ENCODE measurements at regions not wholly inside any gene's neighbourhood (a gene's known extent, or its start where the extent isn't known, plus 50 kb on each side); places are given as distances from the start of the nearest gene placed in this dataset.

DNA sequence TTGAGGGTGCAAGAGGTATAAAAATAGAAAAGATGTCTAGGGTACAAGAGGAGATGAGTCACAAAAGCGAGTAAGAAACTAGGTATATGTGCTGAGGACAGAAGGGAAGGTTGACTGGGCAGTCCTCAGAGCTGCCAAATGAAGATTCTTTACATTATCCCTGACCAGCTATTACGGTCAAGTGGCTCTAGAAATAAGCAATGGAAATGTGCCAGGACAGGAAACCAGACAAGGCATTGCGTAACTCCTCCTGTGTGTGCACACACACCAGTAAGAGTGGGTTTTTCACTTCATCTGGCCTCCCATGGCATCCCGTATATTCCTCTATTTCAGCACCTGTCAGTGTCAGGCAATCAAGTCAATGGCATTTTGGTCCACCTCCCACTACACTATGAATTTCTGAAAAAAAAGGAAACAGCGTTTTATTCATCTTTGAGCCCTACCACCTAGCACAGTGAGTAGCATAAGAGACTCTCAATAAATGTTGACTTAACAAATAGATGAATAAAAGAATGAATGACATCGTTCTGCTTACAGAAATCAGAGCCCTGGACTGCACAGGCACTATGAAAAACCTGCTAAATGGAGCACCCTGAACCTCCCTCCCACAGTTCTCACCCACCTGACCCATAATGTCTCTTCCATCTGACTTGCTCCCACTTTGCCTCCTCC lies 62.6 kb upstream of the KLF3 start (continued):
- no peak for TF ChIP-seq KLF15 (CRISPR knock-in tag; IDR thresholded peaks at IDR 0.05; ENCODE audit: borderline replicate concordance)
- no peak for TF ChIP-seq ZNF577 (CRISPR knock-in tag; IDR thresholded peaks at IDR 0.05; ENCODE audit: borderline replicate concordance, low read depth)
- TF ChIP-seq ETV5 (CRISPR knock-in tag; IDR thresholded peaks at IDR 0.05; ENCODE audit: borderline replicate concordance): peak; percentile 92
- peak; percentile 25; the same call in 1 of the 2 replicates for TF ChIP-seq FOXO1 (CRISPR knock-in tag; IDR thresholded peaks at IDR 0.05)
- TF ChIP-seq, protein P1, sequence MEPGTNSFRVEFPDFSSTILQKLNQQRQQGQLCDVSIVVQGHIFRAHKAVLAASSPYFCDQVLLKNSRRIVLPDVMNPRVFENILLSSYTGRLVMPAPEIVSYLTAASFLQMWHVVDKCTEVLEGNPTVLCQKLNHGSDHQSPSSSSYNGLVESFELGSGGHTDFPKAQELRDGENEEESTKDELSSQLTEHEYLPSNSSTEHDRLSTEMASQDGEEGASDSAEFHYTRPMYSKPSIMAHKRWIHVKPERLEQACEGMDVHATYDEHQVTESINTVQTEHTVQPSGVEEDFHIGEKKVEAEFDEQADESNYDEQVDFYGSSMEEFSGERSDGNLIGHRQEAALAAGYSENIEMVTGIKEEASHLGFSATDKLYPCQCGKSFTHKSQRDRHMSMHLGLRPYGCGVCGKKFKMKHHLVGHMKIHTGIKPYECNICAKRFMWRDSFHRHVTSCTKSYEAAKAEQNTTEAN (CRISPR knock-in tag; conservative IDR thresholded peaks at IDR 0.05): peak; percentile 70; the same call in 1 of the 2 replicates
- peak; percentile 37; the same call in 1 of the 2 replicates for TF ChIP-seq TRIM24 (CRISPR knock-in tag; IDR thresholded peaks at IDR 0.05)
- TF ChIP-seq, protein P2, sequence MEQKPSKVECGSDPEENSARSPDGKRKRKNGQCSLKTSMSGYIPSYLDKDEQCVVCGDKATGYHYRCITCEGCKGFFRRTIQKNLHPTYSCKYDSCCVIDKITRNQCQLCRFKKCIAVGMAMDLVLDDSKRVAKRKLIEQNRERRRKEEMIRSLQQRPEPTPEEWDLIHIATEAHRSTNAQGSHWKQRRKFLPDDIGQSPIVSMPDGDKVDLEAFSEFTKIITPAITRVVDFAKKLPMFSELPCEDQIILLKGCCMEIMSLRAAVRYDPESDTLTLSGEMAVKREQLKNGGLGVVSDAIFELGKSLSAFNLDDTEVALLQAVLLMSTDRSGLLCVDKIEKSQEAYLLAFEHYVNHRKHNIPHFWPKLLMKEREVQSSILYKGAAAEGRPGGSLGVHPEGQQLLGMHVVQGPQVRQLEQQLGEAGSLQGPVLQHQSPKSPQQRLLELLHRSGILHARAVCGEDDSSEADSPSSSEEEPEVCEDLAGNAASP (CRISPR knock-in tag; IDR thresholded peaks at IDR 0.05; ENCODE audit: borderline replicate concordance): 0 out of 2 replicates have a peak, but pooled peaks have one; percentile 49
- TF ChIP-seq SOX13 (IDR thresholded peaks at IDR 0.05): no peak
- peak in 1 of 2 experiments; percentile 64; a peak in 1 of 4 replicates for TF ChIP-seq SOX13 (CRISPR knock-in tag; conservative IDR thresholded peaks at IDR 0.05 in 1 of 2, IDR thresholded peaks at IDR 0.05 in 1 of 2)
- TF ChIP-seq, protein P3, sequence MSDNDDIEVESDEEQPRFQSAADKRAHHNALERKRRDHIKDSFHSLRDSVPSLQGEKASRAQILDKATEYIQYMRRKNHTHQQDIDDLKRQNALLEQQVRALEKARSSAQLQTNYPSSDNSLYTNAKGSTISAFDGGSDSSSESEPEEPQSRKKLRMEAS (IDR thresholded peaks at IDR 0.05): no peak
- TF ChIP-seq ZNF644 (CRISPR knock-in tag; IDR thresholded peaks at IDR 0.05; ENCODE audit: low read depth): peak; percentile 85
- no peak for TF ChIP-seq REXO4 (CRISPR knock-in tag; IDR thresholded peaks at IDR 0.05; ENCODE audit: borderline replicate concordance)
- TF ChIP-seq, protein P4, sequence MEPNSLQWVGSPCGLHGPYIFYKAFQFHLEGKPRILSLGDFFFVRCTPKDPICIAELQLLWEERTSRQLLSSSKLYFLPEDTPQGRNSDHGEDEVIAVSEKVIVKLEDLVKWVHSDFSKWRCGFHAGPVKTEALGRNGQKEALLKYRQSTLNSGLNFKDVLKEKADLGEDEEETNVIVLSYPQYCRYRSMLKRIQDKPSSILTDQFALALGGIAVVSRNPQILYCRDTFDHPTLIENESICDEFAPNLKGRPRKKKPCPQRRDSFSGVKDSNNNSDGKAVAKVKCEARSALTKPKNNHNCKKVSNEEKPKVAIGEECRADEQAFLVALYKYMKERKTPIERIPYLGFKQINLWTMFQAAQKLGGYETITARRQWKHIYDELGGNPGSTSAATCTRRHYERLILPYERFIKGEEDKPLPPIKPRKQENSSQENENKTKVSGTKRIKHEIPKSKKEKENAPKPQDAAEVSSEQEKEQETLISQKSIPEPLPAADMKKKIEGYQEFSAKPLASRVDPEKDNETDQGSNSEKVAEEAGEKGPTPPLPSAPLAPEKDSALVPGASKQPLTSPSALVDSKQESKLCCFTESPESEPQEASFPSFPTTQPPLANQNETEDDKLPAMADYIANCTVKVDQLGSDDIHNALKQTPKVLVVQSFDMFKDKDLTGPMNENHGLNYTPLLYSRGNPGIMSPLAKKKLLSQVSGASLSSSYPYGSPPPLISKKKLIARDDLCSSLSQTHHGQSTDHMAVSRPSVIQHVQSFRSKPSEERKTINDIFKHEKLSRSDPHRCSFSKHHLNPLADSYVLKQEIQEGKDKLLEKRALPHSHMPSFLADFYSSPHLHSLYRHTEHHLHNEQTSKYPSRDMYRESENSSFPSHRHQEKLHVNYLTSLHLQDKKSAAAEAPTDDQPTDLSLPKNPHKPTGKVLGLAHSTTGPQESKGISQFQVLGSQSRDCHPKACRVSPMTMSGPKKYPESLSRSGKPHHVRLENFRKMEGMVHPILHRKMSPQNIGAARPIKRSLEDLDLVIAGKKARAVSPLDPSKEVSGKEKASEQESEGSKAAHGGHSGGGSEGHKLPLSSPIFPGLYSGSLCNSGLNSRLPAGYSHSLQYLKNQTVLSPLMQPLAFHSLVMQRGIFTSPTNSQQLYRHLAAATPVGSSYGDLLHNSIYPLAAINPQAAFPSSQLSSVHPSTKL (CRISPR knock-in tag; IDR thresholded peaks at IDR 0.05): peak; percentile 91
- TF ChIP-seq, protein P5, sequence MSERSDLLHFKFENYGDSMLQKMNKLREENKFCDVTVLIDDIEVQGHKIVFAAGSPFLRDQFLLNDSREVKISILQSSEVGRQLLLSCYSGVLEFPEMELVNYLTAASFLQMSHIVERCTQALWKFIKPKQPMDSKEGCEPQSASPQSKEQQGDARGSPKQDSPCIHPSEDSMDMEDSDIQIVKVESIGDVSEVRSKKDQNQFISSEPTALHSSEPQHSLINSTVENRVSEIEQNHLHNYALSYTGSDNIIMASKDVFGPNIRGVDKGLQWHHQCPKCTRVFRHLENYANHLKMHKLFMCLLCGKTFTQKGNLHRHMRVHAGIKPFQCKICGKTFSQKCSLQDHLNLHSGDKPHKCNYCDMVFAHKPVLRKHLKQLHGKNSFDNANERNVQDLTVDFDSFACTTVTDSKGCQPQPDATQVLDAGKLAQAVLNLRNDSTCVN (CRISPR knock-in tag; IDR thresholded peaks at IDR 0.05; ENCODE audit: borderline replicate concordance): peak; percentile 97
- 0 out of 2 replicates have a peak, but pooled peaks have one; percentile 32 for TF ChIP-seq MED1 (CRISPR knock-in tag; IDR thresholded peaks at IDR 0.05)
- no peak for TF ChIP-seq CENPT (CRISPR knock-in tag; IDR thresholded peaks at IDR 0.05; ENCODE audit: low read depth)
- TF ChIP-seq SNRNP70 (IDR thresholded peaks at IDR 0.05; ENCODE audit: low read depth, low read length): no peak
- 0 out of 2 replicates have a peak, but pooled peaks have one; percentile 12 for TF ChIP-seq RARA (CRISPR knock-in tag; IDR thresholded peaks at IDR 0.05)
- TF ChIP-seq ZNF570 (CRISPR knock-in tag; IDR thresholded peaks at IDR 0.05; ENCODE audit: borderline replicate concordance): no peak
- TF ChIP-seq, protein P6, sequence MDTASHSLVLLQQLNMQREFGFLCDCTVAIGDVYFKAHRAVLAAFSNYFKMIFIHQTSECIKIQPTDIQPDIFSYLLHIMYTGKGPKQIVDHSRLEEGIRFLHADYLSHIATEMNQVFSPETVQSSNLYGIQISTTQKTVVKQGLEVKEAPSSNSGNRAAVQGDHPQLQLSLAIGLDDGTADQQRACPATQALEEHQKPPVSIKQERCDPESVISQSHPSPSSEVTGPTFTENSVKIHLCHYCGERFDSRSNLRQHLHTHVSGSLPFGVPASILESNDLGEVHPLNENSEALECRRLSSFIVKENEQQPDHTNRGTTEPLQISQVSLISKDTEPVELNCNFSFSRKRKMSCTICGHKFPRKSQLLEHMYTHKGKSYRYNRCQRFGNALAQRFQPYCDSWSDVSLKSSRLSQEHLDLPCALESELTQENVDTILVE (CRISPR knock-in tag; IDR thresholded peaks at IDR 0.05): peak; percentile 59; the same call in 1 of the 2 replicates
